B cell (primary cell): ENCODE measurements at regions not wholly inside any gene's neighbourhood (a gene's known extent, or its start where the extent isn't known, plus 50 kb on each side); places are given as distances from the start of the nearest gene placed in this dataset.

Experiments
- ATAC-seq: fragments of 200-7000 bp; cut with Tn5 transposase; one replicate; pipeline ENCODE4 v1.10.0; 2021; ENCODE audit warnings: low read depth, mild to moderate bottlenecking, moderate number of reproducible peaks, moderate library complexity
- CTCF ChIA-PET: fragments of 350-600 bp; sonication (Branson Sonifier 250); formaldehyde crosslinking; loops from one replicate; lab custom pipeline; 2021; ENCODE audit warnings: antibody characterized with exemption, inconsistent platforms; lab: Charles Lee
- POLR2A ChIA-PET: fragments of 350-600 bp; sonication (Branson Sonifier 250); formaldehyde crosslinking; loops from one replicate; lab custom pipeline; 2021; ENCODE audit warnings: antibody characterized with exemption; lab: Charles Lee
- DNase-seq: peaks from one replicate; pipeline ENCODE4 v3.0.0; 2013
- H2AFZ ChIP-seq: 2 replicates; pipeline ENCODE4 v1.6.1; 2012; ENCODE audit warnings: mild to moderate bottlenecking, low read depth, low read length; ENCODE audit not compliant: insufficient read depth, poor library complexity, severe bottlenecking
- H3K27ac ChIP-seq, 2 donors: 1 replicate in 1 of 2; 2 replicates in 1 of 2; pipeline ENCODE4 v1.5.1; 2012 to 2013; ENCODE audit warnings: low read length in 2 of 2, mild to moderate bottlenecking in 2 of 2, moderate library complexity in 1 of 2
- H3K27me3 ChIP-seq, 4 experiments: fragments of 200-600 bp in 1 of 4; sonication (generic) in 1 of 4; replicated peaks in 1 of 4; 1 replicate in 2 of 4; 2 replicates in 2 of 4; pipeline versions ENCODE4 v1.6.1 to v1.7.0; 2013 to 2016; ENCODE audit warnings: low read length in 3 of 4, mild to moderate bottlenecking in 2 of 4, mixed read lengths in 1 of 4, moderate library complexity in 1 of 4; ENCODE audit not compliant: insufficient read depth in 4 of 4, control insufficient read depth in 3 of 4; ENCODE audit errors: control extremely low read depth in 1 of 4
- H3K36me3 ChIP-seq, 2 experiments: replicated peaks in 1 of 2; 1 replicate in 1 of 2; 2 replicates in 1 of 2; pipeline versions ENCODE4 v1.6.1 to v1.7.1; 2013; ENCODE audit warnings: low read length in 1 of 2; ENCODE audit not compliant: insufficient read depth in 2 of 2, control insufficient read depth in 1 of 2; ENCODE audit errors: control extremely low read depth in 1 of 2, extremely low read depth in 1 of 2
- H3K4me1 ChIP-seq, 2 donors: fragments of 200-600 bp in 1 of 2; sonication (generic) in 1 of 2; 1 replicate in 1 of 2; 2 replicates in 1 of 2; pipeline versions ENCODE4 v1.5.1 to v1.6.1; 2013 to 2017; ENCODE audit warnings: low read length in 2 of 2; ENCODE audit not compliant: control insufficient read depth in 2 of 2, insufficient read depth in 2 of 2
- H3K4me2 ChIP-seq: replicated peaks from 2 replicates; pipeline ENCODE3; 2012; ENCODE audit warnings: mild to moderate bottlenecking, low read depth, low read length; ENCODE audit not compliant: poor library complexity, severe bottlenecking
- H3K4me3 ChIP-seq, 5 experiments: fragments of 200-600 bp in 1 of 5; sonication (generic) in 1 of 5; 1 replicate in 3 of 5; 2 replicates in 2 of 5; pipeline versions ENCODE4 v1.5.1 to v1.7.0; 2011 to 2016; ENCODE audit warnings: low read length in 4 of 5, mild to moderate bottlenecking in 4 of 5, low read depth in 2 of 5, control low read depth in 1 of 5, moderate library complexity in 1 of 5; ENCODE audit not compliant: insufficient read depth in 1 of 5; ENCODE audit errors: control extremely low read depth in 1 of 5, extremely low read depth in 1 of 5
- H3K79me2 ChIP-seq: fragments of 200-600 bp; sonication (generic); one replicate; pipeline ENCODE4 v1.6.0; 2016; ENCODE audit warnings: low read length; ENCODE audit not compliant: control insufficient read depth, insufficient read depth
- H3K9ac ChIP-seq: fragments of 200-600 bp; sonication (generic); 2 replicates; pipeline ENCODE4 v1.6.1; 2017; ENCODE audit warnings: mild to moderate bottlenecking, low read length, moderate library complexity
- H3K9me3 ChIP-seq, 3 donors: one replicate each; pipeline versions ENCODE4 v1.6.1 to v1.7.1; 2013; ENCODE audit warnings: low read length in 2 of 3; ENCODE audit not compliant: control insufficient read depth in 2 of 3, insufficient read depth in 1 of 3; ENCODE audit errors: control extremely low read depth in 1 of 3
- H4K20me1 ChIP-seq: 2 replicates; pipeline ENCODE4 v1.6.0; 2012; ENCODE audit warnings: mild to moderate bottlenecking, low read length; ENCODE audit not compliant: insufficient read depth, control insufficient read depth, poor library complexity, severe bottlenecking
- H3K27ac Mint-ChIP-seq: one replicate; pipeline ENCODE4 v1.8.0; 2021; ENCODE audit warnings: mixed read lengths
- H3K27me3 Mint-ChIP-seq: one replicate; pipeline ENCODE4 v1.8.0; 2021; ENCODE audit warnings: mixed read lengths
- H3K4me1 Mint-ChIP-seq: one replicate; pipeline ENCODE4 v1.8.0; 2021; ENCODE audit warnings: mixed read lengths
- H3K4me3 Mint-ChIP-seq: one replicate; pipeline ENCODE4 v1.8.0; 2021; ENCODE audit warnings: mixed read lengths
- H3K9me3 Mint-ChIP-seq: one replicate; pipeline ENCODE4 v1.8.0; 2022; ENCODE audit warnings: mixed read lengths; ENCODE audit not compliant: insufficient read depth
- CTCF ChIP-seq: fragments of 200-600 bp; IDR thresholded peaks from one replicate; pipeline ENCODE4 v1.8.0; 2022; ENCODE audit warnings: antibody characterized with exemption, mild to moderate bottlenecking
- EZH2 ChIP-seq: IDR thresholded peaks from 2 replicates; pipeline ENCODE4 v1.6.1; 2012; ENCODE audit warnings: borderline replicate concordance, low read depth, mild to moderate bottlenecking, moderate library complexity, low read length; ENCODE audit not compliant: insufficient read depth, poor library complexity, severe bottlenecking
- WGBS: methylation state at CpG from one replicate; pipeline ENCODE4 v1.1.5; 2013; ENCODE audit warnings: missing lambda C conversion rate; ENCODE audit not compliant: insufficient coverage; 5-methylcytosine and 5-hydroxymethylcytosine counted together
- intact Hi-C: fragments of 100-400 bp; cut with micrococcal nuclease; formaldehyde crosslinking; loops from one replicate; pipeline ENCODE4 v1.10.0; 2022

- Mint-ChIP-seq H3K9me3 (peaks cover 2% of the 10 kb centered on the region), H3K4me1 (no peaks in the 10 kb centered on the region), H3K27ac (no peak overlapping the region), H3K4me3 (no peak overlapping the region), H3K27me3 (no peaks in the 10 kb centered on the region)
- ChIA-PET CTCF (no interaction called here), POLR2A (no interaction called here)
- Histone ChIP-seq H3K27ac (no peak overlapping the region), H3K9ac (no peak overlapping the region), H3K9me3 (no peaks in the 10 kb centered on the region), H3K4me3 (no peak overlapping the region), H3K27me3 (no peaks in the 10 kb centered on the region), H3K4me2 (no peak overlapping the region), H4K20me1 (no peaks in the 10 kb centered on the region), H2AFZ (no peak overlapping the region), H3K4me1 (no peaks in the 10 kb centered on the region), H3K36me3 (no peaks in the 10 kb centered on the region), H3K79me2 (no peaks in the 10 kb centered on the region)
- intact Hi-C loops = no loop called here
- TF ChIP-seq CTCF = no peak
- no peak for TF ChIP-seq EZH2
- no CpG with 5 or more reads among the region's 2 CpGs for WGBS
- ATAC-seq (no peak), DNase-seq (no peak)
Observed at GRCh38 chr6:67391955-67392354, 1243.1 kb upstream of the ADGRB3 start.

- ChIA-PET POLR2A (no interaction called here), CTCF (no interaction called here)
- H3K4me1 Mint-ChIP-seq = no peaks in the 10 kb centered on the region
- H4K20me1 ChIP-seq = no peaks in the 10 kb centered on the region
- no peaks in the 10 kb centered on the region for H3K9me3 ChIP-seq
- whole genome bisulfite sequencing = 100% methylated on average over 1 of the region's 1 CpG
- H3K27me3 ChIP-seq = no peaks in the 10 kb centered on the region
- no peaks in the 10 kb centered on the region for H3K9me3 Mint-ChIP-seq
- no peak overlapping the region for H3K4me3 Mint-ChIP-seq
- H3K79me2 ChIP-seq = no peaks in the 10 kb centered on the region
- intact Hi-C loops = no loop called here
- H3K4me1 ChIP-seq = no peaks in the 10 kb centered on the region
- H3K4me2 ChIP-seq = no peak overlapping the region
- no peak overlapping the region for H3K4me3 ChIP-seq
- no peak overlapping the region for H3K9ac ChIP-seq
- no peak overlapping the region for H2AFZ ChIP-seq
- no peak overlapping the region for H3K27ac Mint-ChIP-seq
- H3K27me3 Mint-ChIP-seq = no peaks in the 10 kb centered on the region
- TF ChIP-seq EZH2 = no peak
- no peak for TF ChIP-seq CTCF
- no peak overlapping the region for H3K27ac ChIP-seq
- ATAC-seq = no peak
- H3K36me3 ChIP-seq = no peaks in the 10 kb centered on the region
- DNase-seq = no peak
Observed at GRCh38 chr6:67369679-67370078, 1265.4 kb upstream of the ADGRB3 start.
